ENCODE measurements at regions not wholly inside any gene's neighbourhood (a gene's known extent, or its start where the extent isn't known, plus 50 kb on each side); places are given as distances from the start of the nearest gene placed in this dataset.

- no peaks in the 10 kb centered on the region for H3K9me3 ChIP-seq
- no peak overlapping the region for H3K4me3 ChIP-seq
- no peaks in the 10 kb centered on the region for H3K36me3 ChIP-seq
- no peak overlapping the region for H3K27ac ChIP-seq
- peaks cover 10% of the 10 kb centered on the region for H3K27me3 ChIP-seq (ENCODE audit: low read depth)
- ATAC-seq (no peak), DNase-seq (no peak)
- TF ChIP-seq, protein P1, sequence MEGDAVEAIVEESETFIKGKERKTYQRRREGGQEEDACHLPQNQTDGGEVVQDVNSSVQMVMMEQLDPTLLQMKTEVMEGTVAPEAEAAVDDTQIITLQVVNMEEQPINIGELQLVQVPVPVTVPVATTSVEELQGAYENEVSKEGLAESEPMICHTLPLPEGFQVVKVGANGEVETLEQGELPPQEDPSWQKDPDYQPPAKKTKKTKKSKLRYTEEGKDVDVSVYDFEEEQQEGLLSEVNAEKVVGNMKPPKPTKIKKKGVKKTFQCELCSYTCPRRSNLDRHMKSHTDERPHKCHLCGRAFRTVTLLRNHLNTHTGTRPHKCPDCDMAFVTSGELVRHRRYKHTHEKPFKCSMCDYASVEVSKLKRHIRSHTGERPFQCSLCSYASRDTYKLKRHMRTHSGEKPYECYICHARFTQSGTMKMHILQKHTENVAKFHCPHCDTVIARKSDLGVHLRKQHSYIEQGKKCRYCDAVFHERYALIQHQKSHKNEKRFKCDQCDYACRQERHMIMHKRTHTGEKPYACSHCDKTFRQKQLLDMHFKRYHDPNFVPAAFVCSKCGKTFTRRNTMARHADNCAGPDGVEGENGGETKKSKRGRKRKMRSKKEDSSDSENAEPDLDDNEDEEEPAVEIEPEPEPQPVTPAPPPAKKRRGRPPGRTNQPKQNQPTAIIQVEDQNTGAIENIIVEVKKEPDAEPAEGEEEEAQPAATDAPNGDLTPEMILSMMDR (IDR thresholded peaks at IDR 0.05), result no peak
- intact Hi-C loops (cut with DNase I), result no loop called here
- no peaks in the 10 kb centered on the region for H3K4me1 ChIP-seq
Observed at GRCh38 chr3:44106756-44107155, 134.9 kb upstream of the TOPAZ1 start.

GRCh38 chr3:44108481-44108880, 133.2 kb upstream of the TOPAZ1 start:
- peaks cover 6% of the 10 kb centered on the region for H3K27me3 ChIP-seq (ENCODE audit: low read depth)
- no peak for ATAC-seq
- DNase-seq, result no peak
- H3K4me3 ChIP-seq, result no peak overlapping the region
- intact Hi-C loops (cut with DNase I), result no loop called here
- TF ChIP-seq, protein P1 (IDR thresholded peaks at IDR 0.05), result no peak
- no peaks in the 10 kb centered on the region for H3K36me3 ChIP-seq
- no peak overlapping the region for H3K27ac ChIP-seq
- H3K4me1 ChIP-seq, result no peaks in the 10 kb centered on the region
- no peaks in the 10 kb centered on the region for H3K9me3 ChIP-seq

GRCh38 chr3:44109771-44110361, 131.8 kb upstream of the TOPAZ1 start:
- Histone ChIP-seq H3K36me3 (no peaks in the 10 kb centered on the region), H3K27me3 (ENCODE audit: low read depth) (no peaks in the 10 kb centered on the region), H3K9me3 (no peaks in the 10 kb centered on the region), H3K27ac (no peak overlapping the region), H3K4me3 (no peak overlapping the region), H3K4me1 (no peaks in the 10 kb centered on the region)
- DNase-seq (no peak), ATAC-seq (no peak)
- intact Hi-C loops (cut with DNase I), result no loop called here
- TF ChIP-seq, protein P1 (IDR thresholded peaks at IDR 0.05), result no peak

DNA sequence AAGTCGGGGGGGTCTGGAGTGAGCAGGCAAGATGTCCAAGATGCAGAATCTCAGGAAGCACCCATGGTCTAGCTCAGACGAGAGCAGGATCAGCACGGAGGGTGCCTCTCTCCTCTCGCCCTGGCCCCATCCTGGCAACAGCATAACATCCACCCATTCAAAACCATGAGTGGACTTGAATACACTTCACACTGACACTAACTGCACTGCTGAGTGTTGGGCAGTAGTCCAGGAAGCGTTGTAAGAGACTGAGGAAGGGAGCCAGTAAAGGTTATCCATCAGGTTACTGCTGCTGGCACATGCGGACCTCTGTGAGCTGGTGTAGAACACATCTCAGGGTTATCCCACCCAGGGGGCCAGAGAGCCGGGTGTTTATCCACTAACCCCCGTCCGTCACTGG, 131.0 kb upstream of the TOPAZ1 start:
- Histone ChIP-seq H3K27me3 (ENCODE audit: low read depth) (no peaks in the 10 kb centered on the region), H3K36me3 (no peaks in the 10 kb centered on the region), H3K9me3 (no peaks in the 10 kb centered on the region), H3K27ac (no peak overlapping the region), H3K4me1 (no peaks in the 10 kb centered on the region), H3K4me3 (no peak overlapping the region)
- DNase-seq (no peak), ATAC-seq (no peak)
- TF ChIP-seq, protein P1 (IDR thresholded peaks at IDR 0.05), result no peak
- intact Hi-C loops (cut with DNase I), result no loop called here

DNA sequence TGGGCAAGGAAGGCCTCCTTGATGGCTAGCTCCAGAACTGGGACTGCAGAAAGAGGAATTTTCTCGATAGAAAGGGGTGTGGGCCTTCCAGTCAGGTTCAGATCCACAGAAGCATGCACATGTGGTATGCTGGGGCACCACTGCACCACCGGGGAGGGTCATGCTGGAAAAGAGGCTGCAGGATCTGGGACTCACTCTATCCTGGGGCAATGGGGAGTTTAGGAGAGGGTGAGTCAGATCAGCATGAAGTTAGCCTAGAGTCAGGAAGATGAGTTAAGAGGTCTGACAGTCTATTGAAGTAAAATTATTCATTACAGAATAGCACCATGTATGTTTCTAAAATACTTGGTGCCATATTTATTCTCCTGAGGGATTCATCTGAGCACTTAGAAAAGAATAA, 130.2 kb upstream of the TOPAZ1 start:
- no peak for ATAC-seq
- H3K4me3 ChIP-seq, result no peak overlapping the region
- no peak overlapping the region for H3K27ac ChIP-seq
- no peaks in the 10 kb centered on the region for H3K4me1 ChIP-seq
- DNase-seq, result no peak
- no peaks in the 10 kb centered on the region for H3K36me3 ChIP-seq
- intact Hi-C loops (cut with DNase I), result no loop called here
- TF ChIP-seq, protein P1 (IDR thresholded peaks at IDR 0.05), result no peak
- H3K27me3 ChIP-seq (ENCODE audit: low read depth), result no peaks in the 10 kb centered on the region
- no peaks in the 10 kb centered on the region for H3K9me3 ChIP-seq

Data from lower lobe of right lung (tissue), 2 donors.